ENCODE measurements at regions not wholly inside any gene's neighbourhood (a gene's known extent, or its start where the extent isn't known, plus 50 kb on each side); places are given as distances from the start of the nearest gene placed in this dataset.

DNA sequence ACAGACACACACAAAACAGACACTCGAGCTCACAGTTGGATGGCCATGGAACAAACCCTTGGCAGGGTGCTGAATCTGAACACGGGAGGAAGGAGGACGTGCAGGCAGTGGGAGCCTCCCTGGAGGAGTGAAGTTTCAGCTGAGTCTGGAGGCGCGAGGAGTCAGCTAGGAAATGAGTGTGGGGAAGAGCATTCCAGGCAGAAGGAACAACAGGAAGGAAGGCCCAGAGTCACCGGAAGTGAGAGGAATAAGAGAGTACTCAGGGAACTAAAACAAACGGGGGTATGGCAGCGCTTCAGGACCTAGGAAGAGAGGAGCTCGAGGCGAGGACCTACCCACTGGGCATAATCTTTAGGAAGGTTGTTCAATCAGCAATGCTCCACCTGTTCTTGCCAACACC is 137.3 kb downstream of the SYF2 start:
- no peak for TF ChIP-seq BACH2 (CRISPR knock-in tag; IDR thresholded peaks at IDR 0.05; ENCODE audit: borderline replicate concordance)
- TF ChIP-seq CSDC2 (CRISPR knock-in tag; IDR thresholded peaks at IDR 0.05), result no peak
- no peak for TF ChIP-seq ZNF70 (CRISPR knock-in tag; IDR thresholded peaks at IDR 0.05)
- TF ChIP-seq ZFP3 (CRISPR knock-in tag; IDR thresholded peaks at IDR 0.05), result no peak
- no peak for TF ChIP-seq ZFP30 (CRISPR knock-in tag; IDR thresholded peaks at IDR 0.05)
- no peak for TF ChIP-seq GLIS3 (CRISPR knock-in tag; IDR thresholded peaks at IDR 0.05)
- TF ChIP-seq, protein P1, sequence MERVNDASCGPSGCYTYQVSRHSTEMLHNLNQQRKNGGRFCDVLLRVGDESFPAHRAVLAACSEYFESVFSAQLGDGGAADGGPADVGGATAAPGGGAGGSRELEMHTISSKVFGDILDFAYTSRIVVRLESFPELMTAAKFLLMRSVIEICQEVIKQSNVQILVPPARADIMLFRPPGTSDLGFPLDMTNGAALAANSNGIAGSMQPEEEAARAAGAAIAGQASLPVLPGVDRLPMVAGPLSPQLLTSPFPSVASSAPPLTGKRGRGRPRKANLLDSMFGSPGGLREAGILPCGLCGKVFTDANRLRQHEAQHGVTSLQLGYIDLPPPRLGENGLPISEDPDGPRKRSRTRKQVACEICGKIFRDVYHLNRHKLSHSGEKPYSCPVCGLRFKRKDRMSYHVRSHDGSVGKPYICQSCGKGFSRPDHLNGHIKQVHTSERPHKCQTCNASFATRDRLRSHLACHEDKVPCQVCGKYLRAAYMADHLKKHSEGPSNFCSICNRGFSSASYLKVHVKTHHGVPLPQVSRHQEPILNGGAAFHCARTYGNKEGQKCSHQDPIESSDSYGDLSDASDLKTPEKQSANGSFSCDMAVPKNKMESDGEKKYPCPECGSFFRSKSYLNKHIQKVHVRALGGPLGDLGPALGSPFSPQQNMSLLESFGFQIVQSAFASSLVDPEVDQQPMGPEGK (CRISPR knock-in tag; IDR thresholded peaks at IDR 0.05; ENCODE audit: borderline replicate concordance), result no peak
- no peak for TF ChIP-seq ARNTL (CRISPR knock-in tag; IDR thresholded peaks at IDR 0.05; ENCODE audit: borderline replicate concordance, low read depth)
- TF ChIP-seq SNAI2 (CRISPR knock-in tag; IDR thresholded peaks at IDR 0.05), result no peak
- TF ChIP-seq, protein P2, sequence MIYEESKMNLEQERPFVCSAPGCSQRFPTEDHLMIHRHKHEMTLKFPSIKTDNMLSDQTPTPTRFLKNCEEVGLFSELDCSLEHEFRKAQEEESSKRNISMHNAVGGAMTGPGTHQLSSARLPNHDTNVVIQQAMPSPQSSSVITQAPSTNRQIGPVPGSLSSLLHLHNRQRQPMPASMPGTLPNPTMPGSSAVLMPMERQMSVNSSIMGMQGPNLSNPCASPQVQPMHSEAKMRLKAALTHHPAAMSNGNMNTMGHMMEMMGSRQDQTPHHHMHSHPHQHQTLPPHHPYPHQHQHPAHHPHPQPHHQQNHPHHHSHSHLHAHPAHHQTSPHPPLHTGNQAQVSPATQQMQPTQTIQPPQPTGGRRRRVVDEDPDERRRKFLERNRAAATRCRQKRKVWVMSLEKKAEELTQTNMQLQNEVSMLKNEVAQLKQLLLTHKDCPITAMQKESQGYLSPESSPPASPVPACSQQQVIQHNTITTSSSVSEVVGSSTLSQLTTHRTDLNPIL (CRISPR knock-in tag; IDR thresholded peaks at IDR 0.05; ENCODE audit: low read depth), result no peak
- TF ChIP-seq, protein P3, sequence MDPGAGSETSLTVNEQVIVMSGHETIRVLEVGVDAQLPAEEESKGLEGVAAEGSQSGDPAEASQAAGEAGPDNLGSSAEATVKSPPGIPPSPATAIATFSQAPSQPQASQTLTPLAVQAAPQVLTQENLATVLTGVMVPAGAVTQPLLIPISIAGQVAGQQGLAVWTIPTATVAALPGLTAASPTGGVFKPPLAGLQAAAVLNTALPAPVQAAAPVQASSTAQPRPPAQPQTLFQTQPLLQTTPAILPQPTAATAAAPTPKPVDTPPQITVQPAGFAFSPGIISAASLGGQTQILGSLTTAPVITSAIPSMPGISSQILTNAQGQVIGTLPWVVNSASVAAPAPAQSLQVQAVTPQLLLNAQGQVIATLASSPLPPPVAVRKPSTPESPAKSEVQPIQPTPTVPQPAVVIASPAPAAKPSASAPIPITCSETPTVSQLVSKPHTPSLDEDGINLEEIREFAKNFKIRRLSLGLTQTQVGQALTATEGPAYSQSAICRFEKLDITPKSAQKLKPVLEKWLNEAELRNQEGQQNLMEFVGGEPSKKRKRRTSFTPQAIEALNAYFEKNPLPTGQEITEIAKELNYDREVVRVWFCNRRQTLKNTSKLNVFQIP (CRISPR knock-in tag; IDR thresholded peaks at IDR 0.05; ENCODE audit: borderline replicate concordance, low read depth), result no peak
- no peak for TF ChIP-seq TOX (CRISPR knock-in tag; IDR thresholded peaks at IDR 0.05; ENCODE audit: borderline replicate concordance)
- TF ChIP-seq ZC3H10 (CRISPR knock-in tag; IDR thresholded peaks at IDR 0.05), result no peak
- no peak for TF ChIP-seq ESRRG (CRISPR knock-in tag; IDR thresholded peaks at IDR 0.05)
- TF ChIP-seq PPARA (CRISPR knock-in tag; IDR thresholded peaks at IDR 0.05; ENCODE audit: borderline replicate concordance), result no peak
- no peak for TF ChIP-seq ZNF565 (CRISPR knock-in tag; conservative IDR thresholded peaks at IDR 0.05; ENCODE audit: low read depth)
- no peak for ATAC-seq

DNA sequence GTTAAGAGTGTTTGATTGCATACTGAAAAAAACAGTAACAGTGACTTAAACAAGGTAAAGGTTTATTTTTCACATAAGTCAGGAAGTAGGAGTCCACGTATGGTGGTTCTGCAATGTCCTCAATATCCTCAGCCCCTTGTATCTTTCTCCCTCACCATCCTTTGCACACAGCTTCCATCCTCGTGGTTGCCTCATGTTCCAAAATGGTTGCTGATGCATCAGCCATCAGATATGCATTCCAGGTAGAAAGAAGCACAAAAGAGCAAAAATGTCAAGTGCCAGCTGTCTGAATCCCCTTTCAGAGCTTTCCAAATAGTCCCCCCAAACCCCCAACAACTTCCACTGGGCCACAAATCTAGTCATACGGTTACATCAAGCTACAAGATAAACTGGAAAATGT is 138.1 kb downstream of the SYF2 start:
- TF ChIP-seq ZNF8 (CRISPR knock-in tag; IDR thresholded peaks at IDR 0.05) (no peak), RARB (CRISPR knock-in tag; IDR thresholded peaks at IDR 0.05) (no peak), ARNTL (CRISPR knock-in tag; IDR thresholded peaks at IDR 0.05; ENCODE audit: borderline replicate concordance, low read depth) (no peak), GLIS3 (CRISPR knock-in tag; IDR thresholded peaks at IDR 0.05) (no peak), OSR1 (CRISPR knock-in tag; IDR thresholded peaks at IDR 0.05) (no peak), ESRRG (CRISPR knock-in tag; IDR thresholded peaks at IDR 0.05) (no peak), ZFP30 (CRISPR knock-in tag; IDR thresholded peaks at IDR 0.05) (no peak), SNAI2 (CRISPR knock-in tag; IDR thresholded peaks at IDR 0.05) (no peak), CSDC2 (CRISPR knock-in tag; IDR thresholded peaks at IDR 0.05) (no peak), TCF4 (CRISPR knock-in tag; IDR thresholded peaks at IDR 0.05; ENCODE audit: borderline replicate concordance) (no peak)
- TF ChIP-seq, protein P1 (CRISPR knock-in tag; IDR thresholded peaks at IDR 0.05; ENCODE audit: borderline replicate concordance), result no peak
- TF ChIP-seq, protein P4, sequence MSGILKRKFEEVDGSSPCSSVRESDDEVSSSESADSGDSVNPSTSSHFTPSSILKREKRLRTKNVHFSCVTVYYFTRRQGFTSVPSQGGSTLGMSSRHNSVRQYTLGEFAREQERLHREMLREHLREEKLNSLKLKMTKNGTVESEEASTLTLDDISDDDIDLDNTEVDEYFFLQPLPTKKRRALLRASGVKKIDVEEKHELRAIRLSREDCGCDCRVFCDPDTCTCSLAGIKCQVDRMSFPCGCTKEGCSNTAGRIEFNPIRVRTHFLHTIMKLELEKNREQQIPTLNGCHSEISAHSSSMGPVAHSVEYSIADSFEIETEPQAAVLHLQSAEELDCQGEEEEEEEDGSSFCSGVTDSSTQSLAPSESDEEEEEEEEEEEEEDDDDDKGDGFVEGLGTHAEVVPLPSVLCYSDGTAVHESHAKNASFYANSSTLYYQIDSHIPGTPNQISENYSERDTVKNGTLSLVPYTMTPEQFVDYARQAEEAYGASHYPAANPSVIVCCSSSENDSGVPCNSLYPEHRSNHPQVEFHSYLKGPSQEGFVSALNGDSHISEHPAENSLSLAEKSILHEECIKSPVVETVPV (CRISPR knock-in tag; IDR thresholded peaks at IDR 0.05), result no peak
- TF ChIP-seq, protein P5, sequence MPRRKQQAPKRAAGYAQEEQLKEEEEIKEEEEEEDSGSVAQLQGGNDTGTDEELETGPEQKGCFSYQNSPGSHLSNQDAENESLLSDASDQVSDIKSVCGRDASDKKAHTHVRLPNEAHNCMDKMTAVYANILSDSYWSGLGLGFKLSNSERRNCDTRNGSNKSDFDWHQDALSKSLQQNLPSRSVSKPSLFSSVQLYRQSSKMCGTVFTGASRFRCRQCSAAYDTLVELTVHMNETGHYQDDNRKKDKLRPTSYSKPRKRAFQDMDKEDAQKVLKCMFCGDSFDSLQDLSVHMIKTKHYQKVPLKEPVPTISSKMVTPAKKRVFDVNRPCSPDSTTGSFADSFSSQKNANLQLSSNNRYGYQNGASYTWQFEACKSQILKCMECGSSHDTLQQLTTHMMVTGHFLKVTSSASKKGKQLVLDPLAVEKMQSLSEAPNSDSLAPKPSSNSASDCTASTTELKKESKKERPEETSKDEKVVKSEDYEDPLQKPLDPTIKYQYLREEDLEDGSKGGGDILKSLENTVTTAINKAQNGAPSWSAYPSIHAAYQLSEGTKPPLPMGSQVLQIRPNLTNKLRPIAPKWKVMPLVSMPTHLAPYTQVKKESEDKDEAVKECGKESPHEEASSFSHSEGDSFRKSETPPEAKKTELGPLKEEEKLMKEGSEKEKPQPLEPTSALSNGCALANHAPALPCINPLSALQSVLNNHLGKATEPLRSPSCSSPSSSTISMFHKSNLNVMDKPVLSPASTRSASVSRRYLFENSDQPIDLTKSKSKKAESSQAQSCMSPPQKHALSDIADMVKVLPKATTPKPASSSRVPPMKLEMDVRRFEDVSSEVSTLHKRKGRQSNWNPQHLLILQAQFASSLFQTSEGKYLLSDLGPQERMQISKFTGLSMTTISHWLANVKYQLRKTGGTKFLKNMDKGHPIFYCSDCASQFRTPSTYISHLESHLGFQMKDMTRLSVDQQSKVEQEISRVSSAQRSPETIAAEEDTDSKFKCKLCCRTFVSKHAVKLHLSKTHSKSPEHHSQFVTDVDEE (CRISPR knock-in tag; IDR thresholded peaks at IDR 0.05), result no peak
- ATAC-seq, result no peak
